ENCODE measurements at regions not wholly inside any gene's neighbourhood (a gene's known extent, or its start where the extent isn't known, plus 50 kb on each side); places are given as distances from the start of the nearest gene placed in this dataset.

DNA sequence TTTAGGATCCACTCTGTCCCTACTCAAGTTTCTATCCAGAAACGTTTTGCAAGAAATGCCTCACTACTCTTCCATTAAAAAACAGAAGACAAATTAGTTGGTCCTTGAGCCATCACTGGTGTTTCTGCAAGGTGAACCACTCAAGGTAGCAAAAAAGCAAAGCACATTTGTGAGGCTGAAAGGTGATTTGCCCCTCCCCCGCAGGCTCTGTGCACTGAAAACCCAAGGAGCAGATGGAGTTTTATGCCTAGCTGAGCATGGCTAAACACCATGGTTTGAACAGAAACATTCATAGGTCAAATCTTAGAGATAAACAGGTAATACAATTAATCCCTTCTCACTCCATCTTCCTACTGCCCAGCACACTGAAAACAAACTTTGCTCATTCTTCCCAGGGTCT, 538.2 kb upstream of the CDH5 start:
- DNase-seq (ENCODE audit: low read depth) = no peak
- H3K4me3 ChIP-seq (ENCODE audit: low read depth, low read length) = no peak overlapping the region
- TF ChIP-seq, protein P1, sequence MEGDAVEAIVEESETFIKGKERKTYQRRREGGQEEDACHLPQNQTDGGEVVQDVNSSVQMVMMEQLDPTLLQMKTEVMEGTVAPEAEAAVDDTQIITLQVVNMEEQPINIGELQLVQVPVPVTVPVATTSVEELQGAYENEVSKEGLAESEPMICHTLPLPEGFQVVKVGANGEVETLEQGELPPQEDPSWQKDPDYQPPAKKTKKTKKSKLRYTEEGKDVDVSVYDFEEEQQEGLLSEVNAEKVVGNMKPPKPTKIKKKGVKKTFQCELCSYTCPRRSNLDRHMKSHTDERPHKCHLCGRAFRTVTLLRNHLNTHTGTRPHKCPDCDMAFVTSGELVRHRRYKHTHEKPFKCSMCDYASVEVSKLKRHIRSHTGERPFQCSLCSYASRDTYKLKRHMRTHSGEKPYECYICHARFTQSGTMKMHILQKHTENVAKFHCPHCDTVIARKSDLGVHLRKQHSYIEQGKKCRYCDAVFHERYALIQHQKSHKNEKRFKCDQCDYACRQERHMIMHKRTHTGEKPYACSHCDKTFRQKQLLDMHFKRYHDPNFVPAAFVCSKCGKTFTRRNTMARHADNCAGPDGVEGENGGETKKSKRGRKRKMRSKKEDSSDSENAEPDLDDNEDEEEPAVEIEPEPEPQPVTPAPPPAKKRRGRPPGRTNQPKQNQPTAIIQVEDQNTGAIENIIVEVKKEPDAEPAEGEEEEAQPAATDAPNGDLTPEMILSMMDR (IDR thresholded peaks at IDR 0.05; ENCODE audit: low read depth, low read length, missing control alignments) = no peak
- in situ Hi-C loops (cut with HindIII; ENCODE audit: low sequenced_read_pairs) = no loop called here

DNA sequence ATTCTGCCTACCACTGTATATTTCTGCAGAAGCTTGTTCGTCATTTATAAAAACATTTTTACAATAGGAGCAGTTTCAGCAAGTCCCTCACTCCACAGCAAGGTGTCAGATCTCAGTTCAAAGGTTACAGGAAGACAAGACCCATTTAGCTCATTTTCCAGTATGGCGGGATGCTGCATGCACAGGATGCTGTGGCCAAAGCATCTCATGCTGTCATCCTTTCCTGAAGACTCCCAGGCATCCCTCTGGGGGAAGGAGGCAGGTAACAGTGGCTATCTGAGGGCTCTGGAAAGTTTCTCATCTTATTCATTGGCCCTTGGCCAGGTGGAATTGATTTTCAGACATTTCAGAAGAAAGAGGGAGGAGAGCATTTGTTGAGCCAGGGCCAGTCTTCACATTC, 539.3 kb upstream of the CDH5 start:
- in situ Hi-C loops (cut with HindIII; ENCODE audit: low sequenced_read_pairs) = no loop called here
- TF ChIP-seq, protein P1 (IDR thresholded peaks at IDR 0.05; ENCODE audit: low read depth, low read length, missing control alignments) = no peak
- no peak for DNase-seq (ENCODE audit: low read depth)
- H3K4me3 ChIP-seq (ENCODE audit: low read depth, low read length) = no peak overlapping the region

DNA sequence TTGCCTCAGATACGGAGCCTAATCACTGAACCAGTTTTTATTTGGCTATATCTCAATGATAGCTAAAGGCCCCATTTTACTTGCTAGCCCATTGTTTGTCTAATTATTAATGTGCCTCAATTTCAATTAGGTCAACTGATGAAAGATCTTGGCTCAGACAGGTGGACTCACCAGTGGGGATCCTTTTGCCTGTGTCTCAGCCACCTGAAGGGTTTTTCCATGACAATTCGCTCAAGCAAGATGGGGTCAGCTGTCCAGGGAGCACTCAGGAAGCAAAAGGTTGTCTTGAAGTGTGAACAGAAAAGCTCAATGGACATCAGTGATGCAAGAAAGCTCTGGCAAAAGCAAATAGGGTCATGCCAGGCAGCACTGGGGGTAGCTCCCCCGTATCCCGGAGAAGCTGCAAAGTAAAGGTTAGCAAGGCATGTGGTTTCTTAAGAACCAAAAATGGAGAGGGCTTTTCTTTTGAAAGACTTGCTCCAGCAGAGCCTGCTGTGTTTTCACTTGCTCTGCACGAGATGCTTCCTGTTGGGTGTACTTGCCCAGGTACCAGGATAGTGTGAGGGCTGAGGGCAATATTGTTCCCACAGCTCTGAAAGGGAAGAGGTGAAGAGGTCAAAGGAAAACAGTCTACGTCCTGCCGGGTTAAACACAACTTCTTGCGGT, 541.2 kb upstream of the CDH5 start:
- in situ Hi-C loops (cut with HindIII; ENCODE audit: low sequenced_read_pairs) = no loop called here
- TF ChIP-seq, protein P1 (IDR thresholded peaks at IDR 0.05; ENCODE audit: low read depth, low read length, missing control alignments) = no peak
- no peak for DNase-seq (ENCODE audit: low read depth)
- H3K4me3 ChIP-seq (ENCODE audit: low read depth, low read length) = no peak overlapping the region

DNA sequence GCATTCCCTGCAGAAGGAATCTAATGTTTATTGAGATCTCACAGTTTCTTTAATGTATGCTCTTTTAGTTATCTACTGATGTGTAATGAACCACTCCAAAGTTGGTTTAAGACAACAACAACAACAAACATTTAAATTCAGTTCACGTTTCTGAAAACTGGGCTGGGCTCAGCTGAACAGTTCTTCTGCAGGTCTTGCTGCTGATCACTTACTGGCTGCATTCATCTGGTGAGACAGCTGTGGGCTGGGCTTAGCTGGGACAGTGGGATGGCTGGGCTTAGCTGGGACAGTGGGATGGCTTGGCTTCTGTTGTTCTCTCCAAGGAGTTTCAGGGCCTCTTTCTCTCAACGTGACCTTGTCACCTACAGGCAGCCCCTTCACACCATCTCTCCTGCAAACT, 544.3 kb upstream of the CDH5 start:
- H3K4me3 ChIP-seq (ENCODE audit: low read depth, low read length) = no peak overlapping the region
- no peak for DNase-seq (ENCODE audit: low read depth)
- TF ChIP-seq, protein P1 (IDR thresholded peaks at IDR 0.05; ENCODE audit: low read depth, low read length, missing control alignments) = no peak
- in situ Hi-C loops (cut with HindIII; ENCODE audit: low sequenced_read_pairs) = no loop called here

DNA sequence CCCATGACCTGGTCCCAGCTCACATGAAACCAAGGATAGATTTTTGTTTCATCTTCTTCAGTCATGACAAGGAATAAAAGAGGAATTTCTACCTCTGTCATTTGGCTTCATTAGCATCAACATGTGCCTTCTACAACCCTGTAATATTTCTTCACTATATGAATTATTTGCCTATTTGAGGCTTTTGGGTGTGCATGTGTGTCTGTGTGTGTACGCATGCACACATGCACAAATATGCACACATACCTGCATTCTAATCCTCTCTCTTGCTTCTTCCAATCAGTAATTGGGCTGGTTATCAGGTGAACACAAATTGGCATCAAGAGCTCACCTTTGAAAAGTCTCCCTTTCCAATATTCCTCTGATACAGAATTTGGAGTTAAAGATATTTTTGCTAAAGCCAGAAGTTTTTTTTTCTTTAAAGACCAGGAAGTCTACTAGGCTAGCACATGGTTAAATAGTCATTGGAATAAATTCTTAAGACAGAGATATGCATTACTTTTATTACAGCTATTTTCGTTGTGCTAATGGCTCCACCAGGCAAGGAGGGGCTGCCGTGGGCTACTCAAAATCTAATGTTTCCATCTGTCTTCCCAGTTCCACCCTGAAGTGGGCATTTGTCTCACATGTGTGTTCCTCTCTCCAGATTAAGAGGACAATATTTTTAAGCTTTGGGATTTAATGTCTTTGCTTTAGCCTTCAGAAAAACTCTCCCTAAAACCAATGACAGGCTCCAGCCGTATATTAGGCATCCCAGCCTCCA, 547.2 kb upstream of the CDH5 start:
- TF ChIP-seq, protein P1 (IDR thresholded peaks at IDR 0.05; ENCODE audit: low read depth, low read length, missing control alignments) = no peak
- H3K4me3 ChIP-seq (ENCODE audit: low read depth, low read length) = no peak overlapping the region
- no peak for DNase-seq (ENCODE audit: low read depth)
- in situ Hi-C loops (cut with HindIII; ENCODE audit: low sequenced_read_pairs) = no loop called here

DNA sequence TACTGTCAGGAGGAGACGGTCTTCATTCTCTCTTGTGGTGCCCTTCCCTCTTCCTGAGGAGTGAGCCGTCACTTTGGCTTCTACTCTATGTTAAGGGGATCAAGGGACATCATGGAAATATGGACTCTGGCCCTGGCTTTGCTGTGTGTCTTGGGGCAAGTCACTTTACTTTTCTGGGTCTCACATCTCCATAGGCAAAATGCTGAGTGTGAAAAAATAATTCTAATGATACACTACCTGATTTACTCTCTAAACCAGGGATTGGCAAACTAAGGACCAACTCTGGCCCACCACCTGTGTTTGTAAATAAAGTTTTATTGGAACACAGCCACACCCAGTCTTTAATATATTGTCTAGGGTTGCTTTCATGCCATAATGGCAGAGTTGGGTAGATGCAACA, 548.7 kb upstream of the CDH5 start:
- in situ Hi-C loops (cut with HindIII; ENCODE audit: low sequenced_read_pairs) = no loop called here
- DNase-seq (ENCODE audit: low read depth) = no peak
- H3K4me3 ChIP-seq (ENCODE audit: low read depth, low read length) = no peak overlapping the region
- TF ChIP-seq, protein P1 (IDR thresholded peaks at IDR 0.05; ENCODE audit: low read depth, low read length, missing control alignments) = no peak

Data from astrocyte of the cerebellum (primary cell).